Fibroblast of lung (primary cell): ENCODE measurements at regions not wholly inside any gene's neighbourhood (a gene's known extent, or its start where the extent isn't known, plus 50 kb on each side); places are given as distances from the start of the nearest gene placed in this dataset.

Source experiments
- CTCF ChIP-seq, 2 donors: IDR thresholded peaks in 1 of 2; conservative IDR thresholded peaks in 1 of 2; 1 replicate in 1 of 2; 2 replicates in 1 of 2; pipeline ENCODE4 v1.5.1; 2011 to 2012; ENCODE audit warnings: low read length in 2 of 2, control low read depth in 1 of 2, inconsistent platforms in 1 of 2, low read depth in 1 of 2, mild to moderate bottlenecking in 1 of 2
- EZH2 ChIP-seq: IDR thresholded peaks from 2 replicates; pipeline ENCODE4 v1.5.1; 2012; ENCODE audit warnings: low read length, control low read depth, mild to moderate bottlenecking; ENCODE audit errors: missing control alignments

- no peak for TF ChIP-seq CTCF (conservative IDR thresholded peaks at IDR 0.05 in 1 of 2, IDR thresholded peaks at IDR 0.05 in 1 of 2; ENCODE audit: low read depth in 1 of 2, low read length in 2 of 2)
- no peak for TF ChIP-seq EZH2
These were observed 1494.3 kb downstream of the BRD1 start for GRCh38 chr22:48333323-48333763.
